ENCODE measurements at regions not wholly inside any gene's neighbourhood (a gene's known extent, or its start where the extent isn't known, plus 50 kb on each side); places are given as distances from the start of the nearest gene placed in this dataset.

- H3K9me3 ChIP-seq (ENCODE audit: insufficient read depth, low read length): no peaks in the 10 kb centered on the region
- no peak overlapping the region for H3K4me3 ChIP-seq (ENCODE audit: insufficient read length, low read depth)
- TF ChIP-seq YY1 (IDR thresholded peaks at IDR 0.05; ENCODE audit: insufficient read depth, insufficient read length) (no peak), SUZ12 (IDR thresholded peaks at IDR 0.05; ENCODE audit: extremely low read depth, insufficient read depth, insufficient read length) (no peak), ZNF274 (IDR thresholded peaks at IDR 0.05; ENCODE audit: low read depth, low read length) (no peak)
- no peaks in the 10 kb centered on the region for H3K36me3 ChIP-seq (ENCODE audit: insufficient read depth, insufficient read length, low read length)
- no peaks in the 10 kb centered on the region for H3K4me1 ChIP-seq (ENCODE audit: insufficient read depth, insufficient read length)
- no peak overlapping the region for H3K9ac ChIP-seq (ENCODE audit: insufficient read length, low read depth)
- no peak for DNase-seq (ENCODE audit: low read depth, low spot score)
- no peaks in the 10 kb centered on the region for H3K27me3 ChIP-seq (ENCODE audit: insufficient read depth, insufficient read length)
Observed at GRCh38 chr4:147206807-147207206, 261.1 kb upstream of the TTC29 start.

GRCh38 chr4:147207911-147208310 is 262.2 kb upstream of the TTC29 start:
- H3K4me1 ChIP-seq (ENCODE audit: insufficient read depth, insufficient read length): no peaks in the 10 kb centered on the region

GRCh38 chr4:147217655-147218054 is 263.2 kb upstream of the EDNRA start:
- H3K4me1 ChIP-seq (ENCODE audit: insufficient read depth, insufficient read length): no peaks in the 10 kb centered on the region
- no peak overlapping the region for H3K9ac ChIP-seq (ENCODE audit: insufficient read length, low read depth)
- no peak overlapping the region for H3K4me3 ChIP-seq (ENCODE audit: insufficient read length, low read depth)
- no peaks in the 10 kb centered on the region for H3K36me3 ChIP-seq (ENCODE audit: insufficient read depth, insufficient read length, low read length)
- no peaks in the 10 kb centered on the region for H3K27me3 ChIP-seq (ENCODE audit: insufficient read depth, insufficient read length)
- DNase-seq (ENCODE audit: low read depth, low spot score): no peak
- TF ChIP-seq ZNF274 (IDR thresholded peaks at IDR 0.05; ENCODE audit: low read depth, low read length): no peak
- TF ChIP-seq YY1 (IDR thresholded peaks at IDR 0.05; ENCODE audit: insufficient read depth, insufficient read length): no peak
- TF ChIP-seq SUZ12 (IDR thresholded peaks at IDR 0.05; ENCODE audit: extremely low read depth, insufficient read depth, insufficient read length): no peak
- no peaks in the 10 kb centered on the region for H3K9me3 ChIP-seq (ENCODE audit: insufficient read depth, low read length)

More at GRCh38 chr4:147207911-147208310, 262.2 kb upstream of the TTC29 start:
- no peaks in the 10 kb centered on the region for H3K36me3 ChIP-seq (ENCODE audit: insufficient read depth, insufficient read length, low read length)
- no peaks in the 10 kb centered on the region for H3K9me3 ChIP-seq (ENCODE audit: insufficient read depth, low read length)
- no peak for DNase-seq (ENCODE audit: low read depth, low spot score)
- no peak overlapping the region for H3K4me3 ChIP-seq (ENCODE audit: insufficient read length, low read depth)
- H3K27me3 ChIP-seq (ENCODE audit: insufficient read depth, insufficient read length): no peaks in the 10 kb centered on the region
- H3K9ac ChIP-seq (ENCODE audit: insufficient read length, low read depth): no peak overlapping the region
- no peak for TF ChIP-seq ZNF274 (IDR thresholded peaks at IDR 0.05; ENCODE audit: low read depth, low read length)
- TF ChIP-seq SUZ12 (IDR thresholded peaks at IDR 0.05; ENCODE audit: extremely low read depth, insufficient read depth, insufficient read length): no peak
- no peak for TF ChIP-seq YY1 (IDR thresholded peaks at IDR 0.05; ENCODE audit: insufficient read depth, insufficient read length)

- Histone ChIP-seq H3K4me1 (ENCODE audit: insufficient read depth, insufficient read length) (no peaks in the 10 kb centered on the region), H3K4me3 (ENCODE audit: insufficient read length, low read depth) (no peak overlapping the region), H3K27me3 (ENCODE audit: insufficient read depth, insufficient read length) (no peaks in the 10 kb centered on the region), H3K9ac (ENCODE audit: insufficient read length, low read depth) (no peak overlapping the region), H3K9me3 (ENCODE audit: insufficient read depth, low read length) (no peaks in the 10 kb centered on the region), H3K36me3 (ENCODE audit: insufficient read depth, insufficient read length, low read length) (no peaks in the 10 kb centered on the region)
- no peak for DNase-seq (ENCODE audit: low read depth, low spot score)
- TF ChIP-seq ZNF274 (IDR thresholded peaks at IDR 0.05; ENCODE audit: low read depth, low read length) (no peak), SUZ12 (IDR thresholded peaks at IDR 0.05; ENCODE audit: extremely low read depth, insufficient read depth, insufficient read length) (no peak), YY1 (IDR thresholded peaks at IDR 0.05; ENCODE audit: insufficient read depth, insufficient read length) (no peak)
Observed at GRCh38 chr4:147219145-147219544, 261.8 kb upstream of the EDNRA start.

- TF ChIP-seq YY1 (IDR thresholded peaks at IDR 0.05; ENCODE audit: insufficient read depth, insufficient read length): no peak
- DNase-seq (ENCODE audit: low read depth, low spot score): no peak
- no peaks in the 10 kb centered on the region for H3K4me1 ChIP-seq (ENCODE audit: insufficient read depth, insufficient read length)
- H3K4me3 ChIP-seq (ENCODE audit: insufficient read length, low read depth): no peak overlapping the region
- H3K36me3 ChIP-seq (ENCODE audit: insufficient read depth, insufficient read length, low read length): no peaks in the 10 kb centered on the region
- no peaks in the 10 kb centered on the region for H3K9me3 ChIP-seq (ENCODE audit: insufficient read depth, low read length)
- no peak overlapping the region for H3K9ac ChIP-seq (ENCODE audit: insufficient read length, low read depth)
- no peaks in the 10 kb centered on the region for H3K27me3 ChIP-seq (ENCODE audit: insufficient read depth, insufficient read length)
Observed at GRCh38 chr4:147220833-147221232, 260.1 kb upstream of the EDNRA start.

- H3K9ac ChIP-seq (ENCODE audit: insufficient read length, low read depth): no peak overlapping the region
- no peak for DNase-seq (ENCODE audit: low read depth, low spot score)
- H3K4me3 ChIP-seq (ENCODE audit: insufficient read length, low read depth): no peak overlapping the region
- H3K36me3 ChIP-seq (ENCODE audit: insufficient read depth, insufficient read length, low read length): no peaks in the 10 kb centered on the region
- no peaks in the 10 kb centered on the region for H3K9me3 ChIP-seq (ENCODE audit: insufficient read depth, low read length)
- TF ChIP-seq YY1 (IDR thresholded peaks at IDR 0.05; ENCODE audit: insufficient read depth, insufficient read length) (no peak), SUZ12 (IDR thresholded peaks at IDR 0.05; ENCODE audit: extremely low read depth, insufficient read depth, insufficient read length) (no peak)
- H3K4me1 ChIP-seq (ENCODE audit: insufficient read depth, insufficient read length): no peaks in the 10 kb centered on the region
- no peaks in the 10 kb centered on the region for H3K27me3 ChIP-seq (ENCODE audit: insufficient read depth, insufficient read length)
Observed at GRCh38 chr4:147222906-147223305, 258.0 kb upstream of the EDNRA start.

GRCh38 chr4:147223576-147223975 is 257.3 kb upstream of the EDNRA start:
- no peak overlapping the region for H3K9ac ChIP-seq (ENCODE audit: insufficient read length, low read depth)
- no peak for DNase-seq (ENCODE audit: low read depth, low spot score)
- H3K4me1 ChIP-seq (ENCODE audit: insufficient read depth, insufficient read length): no peaks in the 10 kb centered on the region
- H3K9me3 ChIP-seq (ENCODE audit: insufficient read depth, low read length): no peaks in the 10 kb centered on the region
- H3K27me3 ChIP-seq (ENCODE audit: insufficient read depth, insufficient read length): no peaks in the 10 kb centered on the region
- no peaks in the 10 kb centered on the region for H3K36me3 ChIP-seq (ENCODE audit: insufficient read depth, insufficient read length, low read length)
- H3K4me3 ChIP-seq (ENCODE audit: insufficient read length, low read depth): no peak overlapping the region
- no peak for TF ChIP-seq SUZ12 (IDR thresholded peaks at IDR 0.05; ENCODE audit: extremely low read depth, insufficient read depth, insufficient read length)
- no peak for TF ChIP-seq YY1 (IDR thresholded peaks at IDR 0.05; ENCODE audit: insufficient read depth, insufficient read length)
- no peak for TF ChIP-seq ZNF274 (IDR thresholded peaks at IDR 0.05; ENCODE audit: low read depth, low read length)

GRCh38 chr4:147236806-147237205 is 244.1 kb upstream of the EDNRA start:
- Histone ChIP-seq H3K4me1 (ENCODE audit: insufficient read depth, insufficient read length) (no peaks in the 10 kb centered on the region), H3K27me3 (ENCODE audit: insufficient read depth, insufficient read length) (no peaks in the 10 kb centered on the region), H3K9me3 (ENCODE audit: insufficient read depth, low read length) (no peaks in the 10 kb centered on the region), H3K9ac (ENCODE audit: insufficient read length, low read depth) (no peak overlapping the region), H3K36me3 (ENCODE audit: insufficient read depth, insufficient read length, low read length) (no peaks in the 10 kb centered on the region), H3K4me3 (ENCODE audit: insufficient read length, low read depth) (no peak overlapping the region)
- DNase-seq (ENCODE audit: low read depth, low spot score): no peak
- no peak for TF ChIP-seq YY1 (IDR thresholded peaks at IDR 0.05; ENCODE audit: insufficient read depth, insufficient read length)
- TF ChIP-seq ZNF274 (IDR thresholded peaks at IDR 0.05; ENCODE audit: low read depth, low read length): no peak
- TF ChIP-seq SUZ12 (IDR thresholded peaks at IDR 0.05; ENCODE audit: extremely low read depth, insufficient read depth, insufficient read length): no peak

Measured in NT2/D1 (cell line).